A673 (cell line): ENCODE measurements at regions not wholly inside any gene's neighbourhood (a gene's known extent, or its start where the extent isn't known, plus 50 kb on each side); places are given as distances from the start of the nearest gene placed in this dataset.

Experiments used
- BruUV-seq: library from RNA; stranded (reverse); fragments of 400-500 nt; replicated peaks from 2 replicates; lab custom pipeline; 2021; lab: Mats Ljungman, UMichigan
- CTCF ChIA-PET: fragments of 300-600 bp; sonication (Branson Sonifier 250); formaldehyde crosslinking; loops from one replicate; lab custom pipeline; 2022; ENCODE audit warnings: antibody characterized with exemption; lab: Charles Lee
- POLR2A ChIA-PET: fragments of 300-600 bp; sonication (Branson Sonifier 250); formaldehyde crosslinking; loops from one replicate; lab custom pipeline; 2022; ENCODE audit warnings: antibody characterized with exemption; ENCODE audit not compliant: low non-redundant PET; lab: Charles Lee
- DNase-seq: peaks from one replicate; pipeline ENCODE4 v3.0.0-alpha.2; 2015; ENCODE audit warnings: low spot score
- H3K27ac ChIP-seq: fragments of 200-600 bp; sonication (generic); 2 replicates; pipeline ENCODE4 v1.5.1; 2016; ENCODE audit warnings: mixed run types, low read depth, mild to moderate bottlenecking, mixed read lengths, antibody characterized with exemption, low read length; ENCODE audit not compliant: poor library complexity, severe bottlenecking
- H3K27me3 ChIP-seq: fragments of 200-600 bp; sonication (generic); replicated peaks from 2 replicates; pipeline ENCODE4 v1.6.1; 2017; ENCODE audit warnings: mixed run types, low read depth, mild to moderate bottlenecking, mixed read lengths, antibody characterized with exemption, low read length; ENCODE audit not compliant: insufficient read depth, poor library complexity
- H3K36me3 ChIP-seq: fragments of 200-600 bp; sonication (generic); 2 replicates; pipeline ENCODE4 v1.6.1; 2016; ENCODE audit warnings: mixed run types, mild to moderate bottlenecking, mixed read lengths, antibody characterized with exemption, low read length; ENCODE audit not compliant: insufficient read depth, poor library complexity, severe bottlenecking
- H3K4me1 ChIP-seq: fragments of 200-600 bp; sonication (generic); 2 replicates; pipeline ENCODE4 v1.6.1; 2017; ENCODE audit warnings: mixed run types, mild to moderate bottlenecking, mixed read lengths, antibody characterized with exemption, low read length; ENCODE audit not compliant: insufficient read depth, poor library complexity, severe bottlenecking
- H3K4me3 ChIP-seq: fragments of 200-600 bp; sonication (generic); 2 replicates; pipeline ENCODE4 v1.5.1; 2016; ENCODE audit warnings: low read depth, mixed run types, mild to moderate bottlenecking, mixed read lengths, low read length; ENCODE audit not compliant: poor library complexity, severe bottlenecking
- H3K9me3 ChIP-seq: fragments of 200-600 bp; sonication (generic); 2 replicates; pipeline ENCODE4 v1.6.1; 2016; ENCODE audit warnings: mixed run types, low read depth, mild to moderate bottlenecking, mixed read lengths, antibody characterized with exemption, low read length; ENCODE audit not compliant: poor library complexity, severe bottlenecking
- EZH2 ChIP-seq: fragments of 200-600 bp; sonication (generic); IDR thresholded peaks from 2 replicates; pipeline ENCODE4 v1.6.1; 2017; ENCODE audit warnings: borderline replicate concordance, low read depth, mild to moderate bottlenecking, mixed read lengths, antibody characterized with exemption, low read length; ENCODE audit not compliant: poor library complexity, severe bottlenecking
- intact Hi-C: fragments of 100-400 bp; cut with micrococcal nuclease; formaldehyde crosslinking; loops from one replicate; pipeline ENCODE4 v1.10.0; 2022; ENCODE audit not compliant: unreplicated experiment
- TF ChIP-seq, protein P1 (sequence below): fragments of 300-800, 200-600 bp; sonication (generic); conservative IDR thresholded peaks from 2 replicates; pipeline ENCODE4 v1.5.1; 2017; ENCODE audit warnings: low read depth, mild to moderate bottlenecking, antibody characterized with exemption, low read length, moderate library complexity, mixed read lengths

DNA sequence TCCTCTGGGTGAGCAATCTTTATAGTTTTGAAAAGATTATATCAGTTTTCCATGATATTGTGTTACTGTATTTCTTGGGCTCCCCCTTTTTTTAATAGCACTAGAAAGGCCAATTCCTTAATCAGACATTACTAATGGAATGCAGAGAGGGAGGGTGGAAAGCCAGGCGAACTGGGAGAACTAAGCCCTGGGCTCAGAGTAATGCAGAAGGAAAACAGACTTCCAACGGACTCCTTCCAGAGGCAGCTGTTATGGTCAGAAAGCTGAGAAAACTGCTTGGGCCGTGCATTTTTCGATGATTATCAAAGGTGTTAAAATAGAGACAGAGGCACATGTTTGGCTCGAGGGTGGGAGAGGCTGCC is 206.3 kb downstream of the FOXD2 start:
- intact Hi-C loops = no loop called here
- Histone ChIP-seq H3K9me3 (no peaks in the 10 kb centered on the region), H3K27ac (no peak overlapping the region), H3K36me3 (no peaks in the 10 kb centered on the region), H3K4me3 (no peak overlapping the region), H3K4me1 (no peaks in the 10 kb centered on the region), H3K27me3 (peaks cover 5% of the 10 kb centered on the region)
- POLR2A ChIA-PET = no interaction called here
- CTCF ChIA-PET = no interaction called here
- TF ChIP-seq, protein P1, sequence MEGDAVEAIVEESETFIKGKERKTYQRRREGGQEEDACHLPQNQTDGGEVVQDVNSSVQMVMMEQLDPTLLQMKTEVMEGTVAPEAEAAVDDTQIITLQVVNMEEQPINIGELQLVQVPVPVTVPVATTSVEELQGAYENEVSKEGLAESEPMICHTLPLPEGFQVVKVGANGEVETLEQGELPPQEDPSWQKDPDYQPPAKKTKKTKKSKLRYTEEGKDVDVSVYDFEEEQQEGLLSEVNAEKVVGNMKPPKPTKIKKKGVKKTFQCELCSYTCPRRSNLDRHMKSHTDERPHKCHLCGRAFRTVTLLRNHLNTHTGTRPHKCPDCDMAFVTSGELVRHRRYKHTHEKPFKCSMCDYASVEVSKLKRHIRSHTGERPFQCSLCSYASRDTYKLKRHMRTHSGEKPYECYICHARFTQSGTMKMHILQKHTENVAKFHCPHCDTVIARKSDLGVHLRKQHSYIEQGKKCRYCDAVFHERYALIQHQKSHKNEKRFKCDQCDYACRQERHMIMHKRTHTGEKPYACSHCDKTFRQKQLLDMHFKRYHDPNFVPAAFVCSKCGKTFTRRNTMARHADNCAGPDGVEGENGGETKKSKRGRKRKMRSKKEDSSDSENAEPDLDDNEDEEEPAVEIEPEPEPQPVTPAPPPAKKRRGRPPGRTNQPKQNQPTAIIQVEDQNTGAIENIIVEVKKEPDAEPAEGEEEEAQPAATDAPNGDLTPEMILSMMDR = no peak
- no peak for TF ChIP-seq EZH2
- no peak for DNase-seq
- BruUV-seq = no TSS peak

DNA sequence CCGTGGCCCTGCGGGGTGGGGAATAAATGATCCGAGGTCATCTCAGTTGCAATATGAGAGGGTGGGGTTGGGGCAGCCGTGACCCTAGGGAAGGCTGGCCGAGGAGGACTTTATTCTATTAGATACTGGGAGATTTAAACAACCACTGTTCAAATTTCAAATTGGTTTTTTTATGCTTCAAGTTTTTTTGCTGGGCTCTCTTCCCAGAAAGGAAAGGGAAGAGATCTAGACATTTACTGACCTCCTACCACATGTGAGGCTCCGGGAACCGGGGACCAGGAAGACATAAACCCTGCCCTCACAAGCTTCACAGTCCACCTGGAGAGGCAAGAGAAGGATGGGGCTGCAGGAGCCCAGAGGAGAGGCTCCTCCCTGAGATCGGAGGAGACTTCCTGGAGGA is 207.3 kb downstream of the FOXD2 start:
- Histone ChIP-seq H3K4me1 (no peaks in the 10 kb centered on the region), H3K36me3 (no peaks in the 10 kb centered on the region), H3K9me3 (no peaks in the 10 kb centered on the region), H3K27me3 (no peaks in the 10 kb centered on the region), H3K27ac (no peak overlapping the region), H3K4me3 (no peak overlapping the region)
- no TSS peak for BruUV-seq
- POLR2A ChIA-PET = no interaction called here
- CTCF ChIA-PET = interaction anchor here (0.6 kb wide), 1 partner anchor 211 kb away, joined by 4 read pairs; no protein-coding TSS in a partner anchor
- DNase-seq = no peak
- no peak for TF ChIP-seq EZH2
- TF ChIP-seq, protein P1 = no peak
- intact Hi-C loops = no loop called here

DNA sequence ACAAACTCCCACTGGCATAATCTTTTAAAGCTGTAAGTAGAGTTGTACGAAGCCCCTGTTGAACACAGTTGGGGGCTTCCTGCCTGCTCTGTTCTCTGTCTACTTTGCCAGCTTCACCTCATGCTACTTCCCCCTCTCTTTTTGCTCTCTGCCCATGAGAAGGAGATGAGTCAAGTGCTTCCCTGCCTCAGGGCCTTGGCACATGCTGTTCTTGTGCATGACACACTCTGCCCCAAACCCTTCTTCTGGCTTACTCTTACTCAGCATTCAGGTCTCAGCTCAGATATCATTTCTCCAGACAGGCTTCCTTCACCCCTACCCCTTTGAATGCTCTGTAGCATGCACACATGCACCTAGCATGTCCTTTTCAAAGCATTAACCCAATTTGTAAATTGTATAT is 208.8 kb downstream of the FOXD2 start:
- POLR2A ChIA-PET = no interaction called here
- BruUV-seq = no TSS peak
- intact Hi-C loops = no loop called here

More for the DNA sequence above, 208.8 kb downstream of the FOXD2 start:
- DNase-seq = no peak
- Histone ChIP-seq H3K27me3 (no peaks in the 10 kb centered on the region), H3K4me1 (no peaks in the 10 kb centered on the region), H3K27ac (no peak overlapping the region), H3K9me3 (no peaks in the 10 kb centered on the region), H3K4me3 (no peak overlapping the region), H3K36me3 (no peaks in the 10 kb centered on the region)
- no peak for TF ChIP-seq EZH2
- TF ChIP-seq, protein P1 = no peak
- CTCF ChIA-PET = no interaction called here
